Activated T-helper 1 cell treated with anti-CD3 and anti-CD28 coated beads, Interleukin-2, amount 50 U/mL, for 16 hours (primary cell): ENCODE measurements at regions not wholly inside any gene's neighbourhood (a gene's known extent, or its start where the extent isn't known, plus 50 kb on each side); places are given as distances from the start of the nearest gene placed in this dataset.
"Not testable (repeated sequence)": the region's sequence is repeated elsewhere in the genome, so short reads cannot be mapped to it uniquely, and the experiment has no call there.

ENCODE experiments used
- DNase-seq, 2 donors: peaks; one replicate each; pipeline ENCODE4 v3.0.0-alpha.2; 2020; ENCODE audit warnings: low read depth in 1 of 2, low spot score in 1 of 2

DNA sequence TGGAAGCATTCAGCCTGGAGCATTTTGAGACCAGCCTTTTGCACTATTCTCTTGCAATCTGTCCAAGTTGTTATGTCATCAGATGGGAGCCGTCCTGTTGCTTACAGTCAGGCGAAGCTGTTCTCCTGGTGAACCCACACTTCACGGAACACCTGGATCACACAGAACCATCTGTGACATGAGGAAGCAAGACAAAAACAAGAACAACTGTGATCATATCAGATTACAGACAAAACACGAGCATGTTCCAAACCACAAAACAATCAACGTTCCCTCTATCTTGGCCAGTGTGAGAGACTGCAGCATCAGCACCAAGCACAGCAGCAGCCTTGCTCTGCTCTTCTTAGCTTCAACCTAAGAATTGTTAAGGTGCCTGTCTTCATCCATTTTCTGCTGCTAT, 180.5 kb upstream of the SFSWAP start:
- DNase-seq = no peak

GRCh38 chr12:131533139-131533538, 177.8 kb upstream of the SFSWAP start:
- DNase-seq = no peak

- no peak for DNase-seq
Observed at GRCh38 chr12:131535779-131536178, 175.1 kb upstream of the SFSWAP start.

- peak in 1 of 2 donors; percentile 11 for DNase-seq
Observed at GRCh38 chr12:131536337-131536736, 174.6 kb upstream of the SFSWAP start.

- no peak for DNase-seq
Observed at GRCh38 chr12:131536766-131537165, 174.1 kb upstream of the SFSWAP start.

DNA sequence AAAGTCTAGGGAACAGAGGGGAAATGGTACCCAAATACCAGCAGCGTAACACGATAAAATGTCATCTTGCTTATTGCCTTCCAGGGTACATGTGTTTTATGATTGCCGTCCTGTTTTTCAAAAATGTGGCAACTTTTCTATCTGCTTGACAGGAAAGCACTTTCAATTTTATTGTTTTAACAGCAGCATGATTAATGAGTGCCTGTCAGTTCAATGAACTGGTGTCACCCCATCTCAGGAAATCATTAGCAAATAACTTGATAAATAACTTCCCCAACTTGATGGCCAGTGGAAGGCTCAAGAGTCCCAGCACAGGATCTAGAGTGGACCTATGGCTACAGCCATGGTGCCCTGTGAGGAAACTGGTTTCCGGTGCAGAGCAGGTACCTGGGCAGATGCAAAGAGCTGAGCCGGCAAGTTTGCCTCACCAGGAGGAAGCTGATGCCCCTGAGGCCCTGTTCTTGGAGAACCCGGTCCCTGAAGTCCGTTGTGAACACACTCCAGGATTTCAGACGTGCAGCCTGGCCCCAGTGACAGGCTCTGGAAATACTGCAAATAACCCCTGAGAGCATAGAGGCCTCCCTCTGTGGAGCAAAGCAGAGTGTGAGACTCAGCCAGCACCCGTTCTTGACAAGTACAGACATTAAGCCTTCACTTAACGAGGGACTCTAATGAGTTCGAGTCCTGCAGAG, 173.5 kb upstream of the SFSWAP start:
- DNase-seq = no peak

GRCh38 chr12:131539381-131539780, 171.5 kb upstream of the SFSWAP start:
- no peak for DNase-seq

GRCh38 chr12:131540138-131540623, 170.7 kb upstream of the SFSWAP start:
- DNase-seq = no peak

DNA sequence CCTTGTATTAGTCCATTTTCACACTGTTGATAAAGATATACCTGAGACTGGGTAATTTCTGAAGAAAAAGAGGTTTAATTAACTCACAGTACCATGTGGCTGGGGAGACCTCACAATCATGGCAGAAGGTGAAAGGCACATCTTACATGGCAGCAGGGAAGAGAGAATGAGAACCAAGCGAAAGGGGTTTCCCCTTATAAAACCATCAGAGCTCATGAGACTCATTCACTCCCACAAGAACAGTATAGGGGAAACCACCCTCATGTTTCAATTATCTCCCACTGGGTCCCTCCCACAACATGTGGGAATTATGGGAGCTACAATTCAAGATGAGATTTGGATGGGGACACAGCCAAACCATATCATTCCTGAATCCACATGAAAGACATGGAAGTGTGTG, 169.4 kb upstream of the SFSWAP start:
- DNase-seq = not testable (repeated sequence)

GRCh38 chr12:131542351-131542750, 168.5 kb upstream of the SFSWAP start:
- DNase-seq = no peak

- no peak for DNase-seq
Observed at GRCh38 chr12:131543040-131543439, 167.8 kb upstream of the SFSWAP start.

DNA sequence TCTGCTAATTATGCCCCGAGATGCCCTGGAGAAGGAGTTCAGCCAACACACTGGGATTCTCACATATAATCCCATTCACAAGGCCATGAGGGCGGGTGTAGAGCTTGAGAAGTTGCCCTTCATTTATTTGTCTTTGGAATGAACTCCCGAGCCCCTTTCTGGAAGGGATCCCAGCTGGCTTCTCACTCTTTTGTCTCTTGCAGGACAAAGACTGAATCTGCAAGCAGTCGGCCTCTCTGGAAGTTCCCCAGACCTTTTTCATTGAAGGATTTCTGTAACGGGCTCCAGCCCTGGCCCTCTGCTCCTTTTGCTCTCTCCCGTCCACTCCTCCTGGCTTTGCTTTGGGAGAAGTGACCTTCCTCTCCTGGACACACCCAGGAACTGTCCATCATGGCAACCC, 163.3 kb upstream of the SFSWAP start:
- DNase-seq = no peak

DNA sequence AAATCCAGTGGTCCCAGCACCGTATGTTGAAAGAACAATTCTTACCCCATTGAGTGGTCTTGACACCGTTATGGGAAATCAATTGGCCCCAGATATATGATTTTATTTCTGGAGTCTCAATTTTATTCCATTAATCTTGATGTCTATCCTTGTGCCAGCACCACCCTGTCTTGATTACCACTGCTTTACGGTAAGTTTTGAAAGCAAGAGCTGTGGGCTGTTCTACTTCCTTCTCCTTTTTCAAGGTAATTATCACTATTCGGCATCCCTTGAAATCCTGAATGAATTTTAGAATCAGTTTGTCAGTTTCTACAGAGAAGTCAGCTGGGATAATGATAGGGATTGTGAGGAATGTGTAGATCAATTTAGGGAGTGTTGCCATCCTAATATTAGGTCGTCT, 160.8 kb upstream of the SFSWAP start:
- DNase-seq = no peak

GRCh38 chr12:131551675-131552491, 159.0 kb upstream of the SFSWAP start:
- no peak for DNase-seq

GRCh38 chr12:131552492-131552863, 158.4 kb upstream of the SFSWAP start:
- no peak for DNase-seq

DNA sequence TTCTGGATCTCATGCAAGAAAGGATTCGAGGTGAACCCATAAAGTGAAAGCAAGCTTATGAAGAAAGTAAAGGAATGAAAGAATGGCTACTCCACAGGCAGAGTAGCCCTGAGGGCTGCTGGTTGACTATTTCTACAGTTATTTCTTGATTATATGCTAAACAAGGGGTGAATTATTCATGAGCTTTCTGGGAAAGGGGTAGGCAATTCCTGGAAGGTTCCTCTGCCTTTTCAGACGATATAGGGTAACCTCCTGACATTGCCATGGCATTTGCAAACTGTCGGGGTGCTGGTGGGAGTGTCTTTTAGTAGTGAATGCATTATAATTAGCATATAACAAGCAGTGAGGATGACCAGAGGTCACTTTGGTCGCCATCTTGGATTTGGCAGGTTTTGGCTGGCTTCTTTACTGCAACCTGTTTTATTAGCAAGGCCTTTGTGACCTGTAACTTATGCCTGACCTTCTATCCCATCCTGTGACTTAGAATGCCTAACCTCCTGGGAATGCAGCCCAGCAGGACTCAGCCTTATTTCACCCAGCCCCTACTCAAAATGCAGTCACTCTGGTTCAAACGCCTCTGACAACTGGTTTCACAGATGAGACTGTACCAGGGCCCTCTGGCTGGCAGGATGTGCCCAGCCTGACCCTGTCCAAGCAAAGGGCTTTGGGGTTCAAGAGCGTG, 157.7 kb upstream of the SFSWAP start:
- DNase-seq = no peak

DNA sequence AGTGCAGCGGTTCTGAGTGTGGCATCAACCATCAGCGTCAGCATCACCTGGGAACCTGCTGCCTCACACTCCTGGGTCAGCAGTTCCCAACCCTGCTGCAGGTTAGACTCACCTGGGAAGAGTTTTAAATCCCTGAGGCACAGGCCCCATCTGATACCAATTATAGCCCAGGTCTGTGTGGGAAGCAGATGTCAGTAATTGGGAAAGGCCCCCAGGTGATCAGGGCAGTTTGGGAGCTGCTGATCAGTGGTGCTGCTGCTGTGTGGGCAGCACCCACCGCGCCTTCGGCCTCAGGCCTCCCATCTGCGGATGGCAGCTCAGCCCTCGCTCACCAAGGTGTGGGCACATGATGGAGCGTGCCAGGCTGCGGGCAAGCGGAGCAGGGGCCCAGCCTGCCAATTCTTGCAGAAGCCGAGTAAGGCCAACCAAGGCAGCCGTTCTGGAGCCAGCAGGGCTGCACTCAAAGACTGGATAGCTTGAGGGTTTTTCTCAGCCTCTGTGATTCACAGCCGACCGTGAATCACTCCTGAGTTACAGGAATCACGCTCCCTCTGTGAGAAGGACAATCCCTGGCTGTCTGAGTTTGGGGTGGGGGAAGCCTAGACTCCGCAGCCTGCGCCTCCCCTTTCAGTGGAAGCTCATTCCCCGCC, 155.6 kb upstream of the SFSWAP start:
- no peak for DNase-seq

- DNase-seq = no peak
Observed at GRCh38 chr12:131555866-131556265, 155.0 kb upstream of the SFSWAP start.

DNA sequence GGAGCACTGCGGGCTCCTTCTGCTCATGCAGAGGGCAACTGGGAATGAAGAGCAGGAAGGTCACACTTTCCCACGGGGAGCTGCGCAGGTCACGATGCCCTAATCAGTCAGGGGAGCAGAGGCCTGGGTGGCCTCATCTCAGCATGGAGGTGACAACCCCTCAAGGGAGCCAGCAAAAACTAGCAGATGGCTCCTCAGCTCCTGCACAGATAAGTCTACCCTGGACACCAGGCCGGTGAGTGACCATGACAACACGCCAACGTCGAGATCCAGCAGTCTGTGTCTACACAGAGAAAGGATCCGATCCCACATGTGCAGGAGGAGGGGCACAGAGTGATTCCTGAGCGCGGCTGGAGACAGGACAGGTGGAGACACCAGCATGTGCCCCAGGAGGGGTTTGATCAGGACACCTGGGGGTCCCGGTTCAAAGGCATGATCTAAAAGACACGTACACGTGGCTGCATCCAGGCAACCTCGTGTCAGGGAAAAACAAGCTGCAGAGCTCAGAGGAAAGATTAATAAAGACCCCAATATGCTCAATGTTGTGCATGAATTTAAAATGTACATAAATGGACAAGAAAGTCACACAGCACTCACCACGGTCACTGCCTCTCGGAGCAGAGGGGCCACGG, 153.7 kb upstream of the SFSWAP start:
- no peak for DNase-seq

GRCh38 chr12:131559517-131560516, 151.1 kb upstream of the SFSWAP start:
- DNase-seq = no peak
